Hypothalamus (tissue), 51 donors: ENCODE measurements at regions not wholly inside any gene's neighbourhood (a gene's known extent, or its start where the extent isn't known, plus 50 kb on each side); places are given as distances from the start of the nearest gene placed in this dataset.

Experiments used
- DNase-seq, 51 donors: peaks; one replicate each; lab custom pipeline; 2025; lab: John Stamatoyannopoulos, UW

DNA sequence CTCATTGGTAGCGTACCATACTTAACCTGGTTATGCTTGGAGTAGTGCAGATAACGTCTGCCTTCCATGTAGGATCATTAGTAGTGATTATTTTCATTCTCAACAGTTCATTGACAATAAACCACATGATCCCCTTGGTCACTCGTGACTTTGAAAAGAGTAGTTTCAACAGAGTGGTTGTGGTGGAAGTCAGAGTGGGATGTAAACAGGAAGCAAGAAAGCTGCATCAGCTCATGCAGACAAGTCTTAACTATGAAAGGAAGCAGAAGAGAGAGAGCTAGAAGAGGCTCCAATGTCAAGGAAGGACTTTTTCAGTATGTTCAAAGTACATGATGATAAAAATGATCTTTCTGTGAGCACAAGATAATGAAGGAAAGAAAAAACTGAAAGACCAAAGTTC, 287.4 kb downstream of the MBD2 start:
- DNase-seq = no peak

DNA sequence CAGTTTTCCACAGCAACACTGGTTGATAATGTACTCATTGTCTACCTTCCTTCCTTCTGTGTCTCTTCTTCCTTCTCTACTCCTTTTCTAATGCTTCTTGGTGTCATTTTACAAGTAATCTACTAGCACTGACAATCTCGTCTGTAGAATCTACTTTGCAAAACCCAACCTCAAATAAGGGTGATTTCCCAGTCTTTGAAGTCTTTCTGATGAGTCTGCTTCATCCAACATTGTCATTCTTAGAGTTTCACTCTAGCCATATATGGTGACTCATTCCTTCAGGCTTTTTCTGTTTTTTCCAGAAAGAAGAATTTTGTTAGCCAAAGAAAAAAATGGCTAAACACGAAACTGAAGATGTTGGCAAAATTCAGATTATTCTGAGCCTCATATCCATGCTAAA, 288.7 kb downstream of the MBD2 start:
- DNase-seq = no peak

DNA sequence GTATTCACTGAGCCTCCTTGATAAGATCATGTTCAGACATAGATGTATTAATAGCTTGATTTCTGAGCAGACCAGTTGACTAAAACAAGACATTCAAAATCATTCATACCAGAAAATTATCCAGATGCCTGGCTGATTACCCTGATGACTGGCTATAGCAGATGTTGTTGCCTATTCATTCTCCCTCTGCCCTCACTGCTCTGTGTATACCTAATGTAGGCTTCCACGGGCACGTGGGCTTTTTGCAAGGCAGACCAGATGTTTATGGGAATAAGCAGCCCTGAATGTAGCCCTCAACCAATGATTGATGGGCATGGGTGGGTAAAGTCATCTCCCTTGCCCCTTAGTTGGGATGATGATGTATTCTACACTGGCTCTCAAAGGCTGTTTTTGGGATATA, 289.1 kb downstream of the MBD2 start:
- no peak for DNase-seq

DNA sequence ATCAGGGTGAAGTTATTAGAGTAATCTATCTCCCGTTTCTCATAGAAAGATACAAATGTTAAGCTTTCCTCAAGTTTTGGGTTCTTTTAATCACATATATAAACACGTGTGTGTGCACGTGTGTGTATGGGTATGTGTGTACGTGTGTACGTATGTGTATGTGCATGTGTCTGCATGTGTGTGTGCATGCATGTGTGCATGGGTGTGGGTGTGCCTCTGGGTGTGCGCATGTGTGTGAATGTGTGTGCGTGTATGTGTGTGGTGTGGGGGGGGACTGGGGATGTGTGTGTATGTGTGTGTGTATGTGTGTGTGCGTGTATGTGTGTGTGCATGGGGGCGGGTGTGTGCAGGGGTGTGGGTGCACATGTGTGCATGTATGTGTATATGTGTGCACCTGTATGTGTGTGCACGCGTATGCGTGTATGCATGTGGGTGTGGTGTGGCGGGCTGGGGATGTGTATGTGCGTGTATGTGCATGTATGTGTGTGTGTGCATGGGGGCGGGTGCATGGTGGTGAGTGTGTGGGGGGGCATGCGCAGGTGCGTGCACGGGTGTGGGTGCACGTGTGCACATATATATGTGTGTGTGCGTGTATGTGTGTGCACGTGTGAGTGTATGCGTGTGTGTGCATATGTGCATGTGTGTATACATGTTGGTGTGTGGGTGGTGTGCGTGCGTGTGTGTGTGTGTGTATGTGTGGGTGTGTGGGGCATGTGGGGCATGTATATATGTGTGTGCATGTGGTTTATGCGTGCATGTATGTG, 304.0 kb downstream of the MBD2 start:
- DNase-seq = no peak

DNA sequence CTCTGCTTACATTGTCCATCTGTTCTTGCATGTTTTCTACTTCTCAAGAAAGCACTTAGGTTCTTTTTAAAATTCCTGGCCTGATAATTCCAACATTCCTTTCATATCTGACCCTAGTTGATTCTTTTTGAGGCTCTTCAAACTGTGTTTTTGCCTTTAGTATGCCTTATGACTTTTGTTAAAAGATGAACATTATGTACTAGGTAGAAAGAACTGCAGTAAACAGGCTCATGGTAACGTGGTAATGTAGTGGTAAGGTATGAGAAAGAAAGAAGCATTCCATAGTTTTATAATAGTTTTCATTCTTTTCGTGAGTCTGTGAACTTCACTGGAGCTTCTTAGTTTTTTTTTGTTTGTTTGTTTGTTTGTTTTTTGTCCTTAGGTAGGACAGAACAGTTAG, 306.4 kb downstream of the MBD2 start:
- DNase-seq = no peak

DNA sequence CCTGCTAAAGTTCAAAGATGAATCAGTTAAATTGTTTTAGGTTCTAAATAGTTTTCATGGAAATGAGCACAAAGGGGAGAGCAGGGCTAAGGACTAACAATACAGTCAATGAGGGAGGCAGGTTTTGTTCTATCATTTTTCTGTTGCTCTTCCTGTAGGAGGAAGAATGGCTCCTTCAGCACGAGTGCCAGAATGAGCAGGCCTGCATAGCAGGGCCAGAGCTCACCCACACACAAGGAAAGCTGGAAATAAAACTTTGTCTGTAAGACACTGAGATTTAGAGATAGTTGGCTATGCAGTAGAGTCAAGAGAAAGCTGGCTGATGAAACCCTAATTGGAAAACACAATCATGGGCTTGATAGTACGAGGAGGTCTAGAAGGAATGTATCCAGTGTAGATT, 313.3 kb downstream of the MBD2 start:
- no peak for DNase-seq

DNA sequence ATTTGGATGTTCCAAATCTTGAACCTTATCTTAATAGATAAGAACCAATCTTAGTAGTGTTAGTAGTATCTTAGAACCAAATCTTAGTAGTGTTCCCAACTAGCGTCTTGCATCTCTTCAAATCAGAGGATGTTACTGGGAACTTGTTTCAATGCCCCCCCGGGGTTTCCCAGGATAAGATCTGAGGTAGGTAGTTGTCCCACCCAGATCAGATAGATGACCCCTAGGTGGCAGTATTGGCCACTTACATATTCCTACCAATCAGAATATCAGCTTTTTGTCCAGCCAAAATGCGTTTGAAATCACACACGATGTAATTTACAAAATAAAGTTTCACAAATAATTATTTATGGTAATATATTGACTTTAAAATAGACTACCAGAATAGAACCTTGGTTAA, 314.8 kb downstream of the MBD2 start:
- DNase-seq = no peak

DNA sequence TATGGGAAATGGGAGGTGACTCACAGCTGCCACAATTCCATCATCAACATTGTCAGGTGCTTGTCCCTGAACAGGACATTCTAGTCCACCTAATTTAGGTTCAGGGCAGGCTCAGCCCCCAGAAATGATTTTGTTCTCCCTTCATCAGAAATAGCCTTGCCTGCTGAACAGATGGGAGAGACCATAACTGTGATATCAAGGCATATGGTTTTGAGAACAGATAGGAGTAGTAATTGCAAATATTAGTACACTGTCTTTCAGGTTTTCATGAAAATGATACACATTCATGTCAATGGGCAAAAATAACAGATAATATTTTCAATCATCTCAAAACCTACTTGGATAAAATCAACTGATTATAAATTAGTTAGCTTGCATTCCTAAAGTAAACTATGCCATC, 316.5 kb downstream of the MBD2 start:
- no peak for DNase-seq

DNA sequence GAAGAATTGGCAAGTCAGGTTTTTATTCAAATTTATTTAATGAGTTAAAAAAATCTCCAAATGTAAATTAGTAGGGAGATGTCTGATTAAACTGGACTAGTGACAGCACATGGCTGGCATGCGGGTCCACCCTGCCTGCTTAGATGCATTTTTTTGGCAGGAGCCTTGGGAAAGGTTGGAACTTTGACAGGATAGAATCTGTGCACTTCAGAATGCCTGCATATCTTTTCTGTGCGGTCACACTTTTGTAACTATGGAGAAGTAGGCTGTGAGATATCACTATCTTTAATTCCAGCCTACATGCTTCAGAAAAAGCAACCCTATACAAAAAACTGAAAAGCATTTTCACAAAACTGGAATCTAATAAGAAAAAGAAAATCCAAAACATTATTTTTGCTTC, 317.8 kb downstream of the MBD2 start:
- DNase-seq = no peak

DNA sequence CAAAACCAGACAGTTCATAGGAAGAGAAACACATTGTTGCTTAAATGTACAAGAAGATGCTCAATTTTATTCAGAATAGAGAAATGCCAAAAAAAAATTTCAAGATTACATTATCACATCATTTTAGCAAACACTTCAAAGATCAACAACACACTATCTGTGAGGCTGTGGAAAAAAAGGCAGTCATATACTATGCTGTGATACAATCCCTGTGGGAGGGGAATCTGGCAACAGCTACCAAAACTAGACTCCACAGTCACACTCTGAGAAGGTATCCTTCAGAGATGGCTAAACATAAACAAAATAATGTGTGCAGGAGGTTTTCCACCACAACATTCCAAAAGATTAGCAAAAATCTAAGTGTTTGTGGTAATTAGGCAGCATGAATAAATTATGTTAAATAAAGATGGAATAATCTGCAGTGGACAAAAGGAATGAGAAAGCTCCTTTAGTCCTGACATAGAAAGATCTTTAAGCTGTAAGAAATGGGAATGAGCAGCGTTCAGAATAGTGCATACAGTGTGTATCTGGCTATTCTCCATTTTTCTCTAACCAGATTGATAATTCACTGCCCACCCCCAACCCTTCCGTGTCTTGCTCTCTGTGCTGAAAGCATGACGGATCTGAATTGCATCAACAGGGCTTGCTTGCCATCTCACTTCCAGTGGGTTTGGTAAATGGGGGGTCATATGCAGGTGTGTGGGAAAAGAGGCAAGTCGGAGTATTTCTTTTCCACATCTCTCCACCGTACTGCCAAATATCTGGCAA, 329.6 kb downstream of the MBD2 start:
- no peak for DNase-seq

DNA sequence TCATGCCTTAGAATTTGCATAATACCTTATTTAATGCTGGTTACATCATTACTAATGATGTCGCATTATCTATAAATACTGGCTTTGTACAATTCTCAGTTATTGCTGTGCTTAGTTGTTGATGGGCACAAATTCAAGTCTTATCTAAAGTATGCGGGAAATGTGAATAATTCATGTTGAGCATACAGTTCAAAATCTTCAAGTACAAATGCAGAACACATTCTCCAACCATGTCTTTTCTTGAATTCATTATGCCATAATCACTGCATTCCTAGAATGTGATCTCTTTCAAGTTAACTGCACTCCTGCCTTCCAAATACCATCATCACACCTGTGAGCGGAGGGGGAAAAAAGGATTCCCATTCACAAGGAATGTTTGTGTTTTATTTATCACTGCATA, 337.0 kb downstream of the MBD2 start:
- DNase-seq = no peak

DNA sequence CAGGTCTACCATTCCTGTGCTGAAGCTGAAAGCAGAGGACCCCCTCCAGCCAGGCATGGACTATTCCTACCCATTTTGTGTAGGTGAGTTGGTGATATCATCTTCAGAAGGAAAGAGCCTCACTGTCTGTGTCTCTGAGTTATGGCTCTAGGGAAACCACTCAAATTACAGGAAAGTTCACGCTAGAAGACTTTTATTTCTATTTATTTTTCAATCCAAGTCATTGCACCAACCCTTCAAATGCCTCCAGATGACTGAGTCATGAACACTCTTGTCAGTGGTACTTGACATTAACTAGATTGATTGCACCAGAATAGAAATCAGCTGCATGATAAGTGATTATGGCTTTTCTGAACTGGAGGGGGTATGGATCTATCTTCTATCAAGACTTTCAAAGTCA, 338.4 kb downstream of the MBD2 start:
- no peak for DNase-seq

DNA sequence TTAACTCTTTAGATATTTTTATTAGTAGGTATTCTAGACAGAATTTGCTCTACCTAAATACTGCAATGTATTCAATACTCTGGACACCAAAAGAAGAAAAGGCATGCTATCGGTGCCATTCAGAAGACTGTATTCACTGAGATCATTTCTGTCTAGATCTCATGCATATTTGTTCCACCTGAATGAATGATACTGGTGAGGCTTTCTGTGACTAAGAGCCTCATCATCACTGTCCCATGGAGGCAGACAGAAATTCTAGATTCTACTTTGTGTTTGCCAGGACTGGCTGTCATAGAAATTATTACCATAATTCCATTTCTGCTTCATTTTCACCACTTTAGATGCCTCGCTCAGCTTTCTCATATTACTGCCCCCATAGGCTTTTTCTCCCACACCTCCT, 340.7 kb downstream of the MBD2 start:
- no peak for DNase-seq

DNA sequence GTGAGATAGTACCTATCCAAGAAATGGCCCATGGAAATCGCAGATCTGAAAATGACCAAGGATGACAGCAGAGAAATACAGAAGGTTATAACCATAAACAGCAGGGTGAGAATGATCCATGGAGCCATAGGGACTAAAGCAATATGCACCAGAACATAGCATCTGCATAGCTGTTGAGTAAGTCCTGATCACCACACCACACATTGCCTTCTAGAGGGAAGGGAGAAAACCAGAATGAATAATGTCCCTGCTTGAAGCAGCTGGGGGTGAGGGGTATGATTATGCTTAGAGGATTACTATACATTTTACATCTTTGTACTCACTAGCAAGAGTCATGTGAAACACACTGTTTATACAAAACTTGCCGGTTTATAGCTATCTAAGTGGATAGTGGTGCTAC, 350.4 kb downstream of the MBD2 start:
- DNase-seq = no peak

DNA sequence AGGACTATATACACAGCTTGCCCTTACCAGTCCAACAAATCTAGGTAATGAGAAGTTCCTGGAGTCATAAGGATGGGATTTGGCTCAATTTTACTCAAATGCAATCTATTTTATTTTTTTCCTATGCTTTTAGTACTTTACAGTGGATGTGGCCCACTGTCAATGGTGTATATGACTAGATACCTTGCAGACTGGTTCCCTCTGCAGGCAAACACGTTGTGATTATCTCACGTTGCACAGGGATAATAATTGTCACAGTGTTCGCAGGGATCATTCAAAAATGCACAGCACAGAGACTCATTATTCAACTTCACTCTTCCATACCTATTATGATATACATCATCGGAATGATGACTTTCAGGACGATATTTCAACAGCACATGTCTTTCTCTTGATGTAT, 359.7 kb downstream of the MBD2 start:
- DNase-seq = no peak

DNA sequence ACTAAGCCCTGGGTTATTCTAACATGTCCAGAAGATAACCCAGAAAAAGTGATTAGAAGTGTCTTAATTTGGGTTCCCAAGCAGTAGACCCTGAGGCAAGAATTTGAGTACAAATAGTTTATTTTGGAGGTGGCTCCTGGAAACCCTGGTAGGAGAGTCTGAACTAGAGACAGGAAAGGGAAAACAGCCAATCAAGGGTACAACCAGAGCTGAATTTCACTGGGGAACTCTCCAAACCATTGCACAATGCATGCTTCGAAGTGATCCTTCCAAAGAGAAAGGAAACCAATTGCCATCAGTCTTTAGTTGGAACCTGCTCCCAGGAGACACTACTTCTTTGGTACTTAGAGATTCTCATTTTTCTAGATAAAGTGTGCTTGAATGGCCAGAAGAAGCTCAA, 361.5 kb downstream of the MBD2 start:
- DNase-seq = no peak

DNA sequence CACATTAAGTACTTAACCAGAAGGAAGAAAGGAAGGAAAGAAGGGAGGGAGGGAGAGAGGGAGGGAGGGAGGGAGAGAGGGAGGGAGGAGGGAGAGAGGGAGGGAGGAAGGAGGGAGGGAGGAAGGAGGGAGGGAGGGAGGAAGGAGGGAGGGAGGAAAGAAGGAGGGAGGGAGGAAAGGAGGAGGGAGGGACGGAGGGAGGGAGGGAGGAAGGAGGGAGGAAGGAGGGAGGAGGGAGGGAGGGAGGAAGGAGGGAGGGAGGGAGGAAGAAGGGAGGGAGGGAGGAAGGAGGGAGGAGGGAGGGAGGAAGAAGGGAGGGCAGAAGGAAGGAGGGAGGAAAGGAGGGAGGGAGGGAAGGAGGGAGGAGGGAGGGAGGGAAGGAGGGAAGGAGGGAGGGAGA, 363.3 kb downstream of the MBD2 start:
- DNase-seq = no peak

DNA sequence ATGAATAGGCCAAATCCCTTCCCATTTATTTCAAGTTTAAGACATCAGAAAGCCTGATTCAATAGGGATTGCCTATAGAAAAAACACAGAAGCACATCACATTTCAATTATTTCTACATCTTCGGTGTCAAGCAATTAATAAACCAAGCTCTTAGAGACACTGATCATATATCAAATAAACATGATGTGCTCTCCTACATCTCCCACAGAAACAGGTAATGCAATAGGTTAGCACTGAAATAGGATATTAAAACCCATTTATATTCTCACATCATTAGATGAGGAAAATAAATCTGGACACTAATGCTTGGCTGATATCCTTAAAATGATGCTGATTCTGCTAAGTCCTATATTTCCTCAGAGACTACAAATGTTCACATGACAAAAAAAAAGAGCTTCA, 364.7 kb downstream of the MBD2 start:
- no peak for DNase-seq

DNA sequence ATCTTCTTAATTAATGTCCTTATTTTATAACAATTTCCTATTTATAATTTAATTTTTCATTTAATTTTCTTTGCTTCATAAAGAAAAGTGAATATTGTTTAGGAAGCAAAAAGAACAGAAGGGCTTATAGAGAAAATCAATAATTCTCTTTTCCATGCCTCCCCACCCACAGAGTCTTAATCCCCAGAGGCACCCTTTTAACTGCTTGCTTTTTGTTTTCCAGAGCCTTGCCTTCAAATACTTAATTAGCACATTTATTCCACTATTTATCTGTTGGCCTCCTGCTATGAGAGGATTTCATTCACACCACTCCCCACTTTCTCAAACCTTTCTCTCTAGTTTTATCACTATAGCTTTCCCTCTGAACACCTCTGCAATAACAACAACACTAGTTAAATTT, 373.6 kb downstream of the MBD2 start:
- DNase-seq = no peak

DNA sequence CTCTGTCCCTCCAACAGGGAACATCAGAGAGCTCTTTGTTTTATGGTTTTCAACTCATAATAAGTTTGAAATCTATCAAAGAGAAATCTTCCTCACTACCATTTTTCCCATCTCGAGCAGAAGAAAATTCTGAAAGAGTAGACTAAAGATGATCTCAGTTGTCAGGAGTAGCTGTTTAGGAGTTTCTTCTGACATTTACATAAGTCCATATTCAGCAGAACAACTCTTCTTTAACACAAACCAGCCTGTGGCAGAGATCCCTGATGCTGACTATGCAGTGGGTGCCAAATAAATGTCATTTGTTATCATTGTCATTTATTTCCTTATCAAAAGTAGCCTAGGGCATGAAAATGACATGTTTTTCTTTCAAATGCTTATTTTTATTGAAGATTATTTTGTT, 380.7 kb downstream of the MBD2 start:
- no peak for DNase-seq

DNA sequence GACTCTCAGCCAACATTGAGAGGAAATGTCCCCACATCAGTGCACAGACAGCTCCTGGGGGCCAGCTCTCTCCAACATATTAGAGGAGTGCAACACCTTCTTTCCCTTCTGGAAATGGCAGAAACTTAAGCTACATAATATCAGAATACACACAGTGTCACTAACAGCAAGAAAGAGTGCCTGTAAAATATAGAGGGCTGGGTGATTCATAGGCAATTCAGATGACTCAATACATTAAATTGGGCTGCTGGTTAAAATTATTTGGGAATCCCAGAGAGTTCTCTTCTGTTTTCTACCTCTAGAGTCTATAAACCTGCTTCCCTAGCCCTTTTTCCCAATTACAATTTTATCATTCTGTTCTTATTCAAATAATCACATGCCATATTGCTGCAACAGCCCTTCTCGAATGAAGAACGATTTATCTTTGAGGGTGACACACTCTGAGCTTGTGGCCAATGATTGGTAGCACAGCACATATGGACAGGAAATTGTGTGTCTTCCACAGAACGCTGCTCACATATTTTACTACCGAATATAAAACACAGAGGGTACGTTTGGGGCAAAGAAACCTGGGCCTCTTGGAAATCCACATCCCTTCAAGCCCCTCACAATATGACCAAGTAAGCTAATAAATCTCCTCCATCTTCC, 381.2 kb downstream of the MBD2 start:
- DNase-seq = no peak

DNA sequence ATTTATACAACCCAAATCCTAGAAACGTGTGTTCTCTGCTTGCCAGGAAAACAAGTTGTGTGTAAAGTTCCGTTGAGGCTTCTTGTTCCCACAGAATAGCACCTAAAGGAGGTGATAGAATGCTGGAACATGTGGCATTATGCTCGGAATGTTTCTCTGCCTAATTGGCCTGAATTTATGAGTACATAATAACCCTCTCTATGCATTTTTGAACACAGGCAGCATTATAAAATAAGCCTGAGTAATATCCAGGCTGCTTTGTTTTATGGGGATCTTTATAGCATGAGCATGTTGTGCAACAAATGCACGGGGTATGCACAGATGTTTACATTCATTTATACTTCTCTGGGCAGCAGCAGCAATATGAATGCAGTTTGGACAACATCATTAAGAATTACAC, 385.7 kb downstream of the MBD2 start:
- no peak for DNase-seq
